ENCODE measurements at regions not wholly inside any gene's neighbourhood (a gene's known extent, or its start where the extent isn't known, plus 50 kb on each side); places are given as distances from the start of the nearest gene placed in this dataset.

DNA sequence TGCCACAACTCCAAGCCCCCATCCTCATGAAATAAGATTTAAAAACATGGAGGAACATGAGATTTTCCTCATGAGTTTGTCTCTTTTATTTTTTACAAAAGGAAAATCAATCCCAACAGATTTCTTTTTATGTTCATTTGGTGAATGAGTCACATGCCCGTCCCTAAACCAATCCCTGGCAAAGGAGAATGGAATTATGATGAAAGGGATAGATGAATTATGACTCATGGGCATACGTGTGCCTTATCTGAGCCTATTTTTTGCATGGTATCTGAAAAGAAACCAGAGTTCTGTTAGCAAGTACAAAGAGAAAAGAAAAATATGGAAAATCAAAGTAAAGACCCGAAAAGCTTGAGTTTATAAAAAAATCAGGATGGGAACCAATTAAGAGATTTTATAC lies 267.5 kb upstream of the TMEM161B start:
- peaks cover 19 to 22% of the 10 kb centered on the region in 2 experiments for H3K4me1 Mint-ChIP-seq
- no CpG with 5 or more reads among the region's 3 CpGs for WGBS (ENCODE audit: extremely low coverage, insufficient read length, low lambda C conversion rate)
- Histone ChIP-seq H3K27me3 (ENCODE audit: insufficient read depth, low read length) (no peaks in the 10 kb centered on the region), H3K56ac (ENCODE audit: insufficient read length, low read depth, low read length) (no peak overlapping the region), H2BK15ac (ENCODE audit: low read depth, low read length) (no peak overlapping the region), H2BK5ac (ENCODE audit: insufficient read length, low read length) (no peak overlapping the region), H4K91ac (ENCODE audit: insufficient read length, low read depth, low read length) (no peak overlapping the region), H3K79me2 (ENCODE audit: insufficient read depth, low read length) (no peaks in the 10 kb centered on the region), H3K9me3 (ENCODE audit: control insufficient read depth, low read depth, low read length) (no peaks in the 10 kb centered on the region), H3K18ac (ENCODE audit: insufficient read length, low read depth, low read length) (no peak overlapping the region), H4K8ac (replicated peaks; ENCODE audit: insufficient read length, low read depth, low read length) (no peak overlapping the region), H4K5ac (ENCODE audit: insufficient read length, low read depth, low read length) (no peak overlapping the region), H2BK120ac (ENCODE audit: low read depth, low read length, poor library complexity, severe bottlenecking) (no peak overlapping the region), H3K9ac (ENCODE audit: extremely low read depth, insufficient read length, low read length) (no peak overlapping the region), H3K14ac (ENCODE audit: insufficient read depth, low read length) (no peak overlapping the region), H2BK12ac (ENCODE audit: insufficient read length, low read depth, low read length) (no peak overlapping the region), H3K23ac (ENCODE audit: insufficient read length, low read depth, low read length) (no peak overlapping the region), H4K20me1 (ENCODE audit: control insufficient read depth, insufficient read depth, insufficient read length) (no peaks in the 10 kb centered on the region), H3K4ac (ENCODE audit: low read depth, low read length) (no peak overlapping the region), H3T11ph (ENCODE audit: low read length) (no peak overlapping the region), H2AK5ac (ENCODE audit: insufficient read length, low read length) (no peak overlapping the region), H3K23me2 (ENCODE audit: insufficient read length, low read depth, low read length, poor library complexity, severe bottlenecking) (no peaks in the 10 kb centered on the region), H3K27ac (ENCODE audit: insufficient read length, low read depth, low read length) (no peak overlapping the region), H3K4me1 (ENCODE audit: insufficient read depth, low read length) (no peaks in the 10 kb centered on the region; the same call in 1 of the 2 replicates), H2AFZ (ENCODE audit: low read length) (no peak overlapping the region), H3K4me2 (ENCODE audit: insufficient read depth, insufficient read length, low read length) (no peak overlapping the region), H2BK20ac (ENCODE audit: low read depth, low read length, poor library complexity, severe bottlenecking) (no peak overlapping the region), H3K79me1 (ENCODE audit: insufficient read depth, low read depth, low read length, poor library complexity, severe bottlenecking) (no peaks in the 10 kb centered on the region)
- DNase-seq, result no peak
- no peak overlapping the region for H3K27ac Mint-ChIP-seq
- no peaks in the 10 kb centered on the region for H3K36me3 Mint-ChIP-seq (ENCODE audit: insufficient read depth in 1 of 3, low read depth in 3 of 3)
- no peak overlapping the region for H3K4me3 Mint-ChIP-seq
- H3K27me3 Mint-ChIP-seq (ENCODE audit: low read depth), result peaks cover 1% of the 10 kb centered on the region; the same call in 1 of the 2 replicates
- H3K9me3 Mint-ChIP-seq, result peaks cover 4 to 5% of the 10 kb centered on the region in 2 experiments; a peak in 3 of 5 replicates
- TF ChIP-seq CTCF (conservative IDR thresholded peaks at IDR 0.05), result no peak
